Transverse colon (tissue), 4 donors: ENCODE measurements at regions not wholly inside any gene's neighbourhood (a gene's known extent, or its start where the extent isn't known, plus 50 kb on each side); places are given as distances from the start of the nearest gene placed in this dataset.

Source experiments
- EP300 ChIP-seq: sonication (generic); formaldehyde crosslinking; IDR thresholded peaks from one replicate; pipeline ENCODE4 v1.6.1; 2017; ENCODE audit warnings: antibody characterized with exemption, low read depth
- POLR2A ChIP-seq: fragments of 450-650 bp; IDR thresholded peaks from one replicate; pipeline ENCODE4 v1.6.1; 2016; ENCODE audit warnings: antibody characterized with exemption, mild to moderate bottlenecking, moderate library complexity
- POLR2AphosphoS5 ChIP-seq, 3 donors: sonication (generic); formaldehyde crosslinking; IDR thresholded peaks; one replicate each; pipeline ENCODE4 v1.6.1; 2016; ENCODE audit warnings: antibody characterized with exemption in 3 of 3
- TF ChIP-seq, protein P1 (sequence below), 5 experiments: fragments of 200-600 bp in 3 of 5; fragments of 450-650 bp in 2 of 5; sonication (generic) in 3 of 5; IDR thresholded peaks; 1 replicate in 2 of 5; 2 replicates in 3 of 5; pipeline ENCODE4 v1.5.1; 2016 to 2017; ENCODE audit warnings: antibody characterized with exemption in 5 of 5, inconsistent platforms in 3 of 5, mild to moderate bottlenecking in 2 of 5, moderate library complexity in 1 of 5

DNA sequence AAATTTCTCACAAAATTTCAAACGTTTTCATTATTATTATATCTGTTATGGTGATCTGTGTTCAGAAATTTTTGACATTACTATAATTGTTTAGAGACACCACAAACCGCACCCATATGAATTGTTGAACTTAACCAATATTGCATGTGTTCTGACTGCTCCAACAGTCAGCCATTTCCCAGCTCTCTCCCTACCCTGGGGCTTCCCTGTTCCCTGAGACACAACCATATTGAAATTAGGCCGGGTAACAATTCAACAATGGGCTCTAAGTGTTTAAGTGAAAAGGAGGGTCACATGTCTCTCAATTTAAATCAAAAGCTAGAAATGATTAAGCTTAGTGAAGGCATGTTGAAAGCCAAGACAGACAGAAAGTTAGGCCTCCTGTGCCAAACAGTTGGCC is 424.0 kb downstream of the DSC3 start:
- TF ChIP-seq, protein P1, sequence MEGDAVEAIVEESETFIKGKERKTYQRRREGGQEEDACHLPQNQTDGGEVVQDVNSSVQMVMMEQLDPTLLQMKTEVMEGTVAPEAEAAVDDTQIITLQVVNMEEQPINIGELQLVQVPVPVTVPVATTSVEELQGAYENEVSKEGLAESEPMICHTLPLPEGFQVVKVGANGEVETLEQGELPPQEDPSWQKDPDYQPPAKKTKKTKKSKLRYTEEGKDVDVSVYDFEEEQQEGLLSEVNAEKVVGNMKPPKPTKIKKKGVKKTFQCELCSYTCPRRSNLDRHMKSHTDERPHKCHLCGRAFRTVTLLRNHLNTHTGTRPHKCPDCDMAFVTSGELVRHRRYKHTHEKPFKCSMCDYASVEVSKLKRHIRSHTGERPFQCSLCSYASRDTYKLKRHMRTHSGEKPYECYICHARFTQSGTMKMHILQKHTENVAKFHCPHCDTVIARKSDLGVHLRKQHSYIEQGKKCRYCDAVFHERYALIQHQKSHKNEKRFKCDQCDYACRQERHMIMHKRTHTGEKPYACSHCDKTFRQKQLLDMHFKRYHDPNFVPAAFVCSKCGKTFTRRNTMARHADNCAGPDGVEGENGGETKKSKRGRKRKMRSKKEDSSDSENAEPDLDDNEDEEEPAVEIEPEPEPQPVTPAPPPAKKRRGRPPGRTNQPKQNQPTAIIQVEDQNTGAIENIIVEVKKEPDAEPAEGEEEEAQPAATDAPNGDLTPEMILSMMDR (IDR thresholded peaks at IDR 0.05) = no peak
- no peak for TF ChIP-seq EP300
- no peak for TF ChIP-seq POLR2AphosphoS5 (IDR thresholded peaks at IDR 0.05)
- TF ChIP-seq POLR2A = no peak
